GM10248 (cell line): ENCODE measurements at regions not wholly inside any gene's neighbourhood (a gene's known extent, or its start where the extent isn't known, plus 50 kb on each side); places are given as distances from the start of the nearest gene placed in this dataset.

Experiments used
- CTCF ChIA-PET: fragments of 300-600 bp; sonication (Branson Sonifier 250); formaldehyde crosslinking; extraction: SDS; loops from one replicate; lab custom pipeline; 2021; ENCODE audit warnings: antibody characterized with exemption; lab: Yijun Ruan, JAX
- POLR2A ChIA-PET: fragments of 350-650 bp; sonication (Branson Sonifier 250); formaldehyde crosslinking; extraction: SDS; loops from one replicate; lab custom pipeline; 2020; ENCODE audit warnings: antibody characterized with exemption; lab: Yijun Ruan, JAX
- DNase-seq: peaks from one replicate; pipeline ENCODE4 v3.0.0; 2012; ENCODE audit errors: extremely low spot score
- CTCF ChIP-seq: IDR thresholded peaks from 2 replicates; pipeline ENCODE4 v1.5.1; 2012; ENCODE audit warnings: mild to moderate bottlenecking, low read depth; ENCODE audit errors: extremely low read depth, missing control alignments, control extremely low read depth

GRCh38 chr16:64459821-64460220 is 662.0 kb downstream of the CDH11 start:
- no peak for TF ChIP-seq CTCF
- no peak for DNase-seq
- CTCF ChIA-PET, result no interaction called here
- POLR2A ChIA-PET, result no interaction called here

GRCh38 chr16:64459402-64459801 is 662.5 kb downstream of the CDH11 start:
- ChIA-PET POLR2A (no interaction called here), CTCF (no interaction called here)
- DNase-seq, result no peak
- no peak for TF ChIP-seq CTCF

- ChIA-PET CTCF (no interaction called here), POLR2A (no interaction called here)
- no peak for TF ChIP-seq CTCF
- DNase-seq, result no peak
Measured at GRCh38 chr16:64455275-64455674, 666.6 kb downstream of the CDH11 start.

- ChIA-PET POLR2A (no interaction called here), CTCF (no interaction called here)
- DNase-seq, result no peak
- no peak for TF ChIP-seq CTCF
Measured at GRCh38 chr16:64453646-64454045, 668.2 kb downstream of the CDH11 start.

GRCh38 chr16:64452446-64452845 is 669.4 kb downstream of the CDH11 start:
- no peak for DNase-seq
- TF ChIP-seq CTCF, result no peak
- ChIA-PET POLR2A (no interaction called here), CTCF (no interaction called here)

- no peak for DNase-seq
- CTCF ChIA-PET, result interaction anchor here (1.7 kb wide), 1 partner anchor 8 kb away, joined by 5 read pairs; no protein-coding TSS in a partner anchor
- POLR2A ChIA-PET, result no interaction called here
- no peak for TF ChIP-seq CTCF
Measured at GRCh38 chr16:64450177-64450576, 671.7 kb downstream of the CDH11 start.

GRCh38 chr16:64449506-64449905 is 672.4 kb downstream of the CDH11 start:
- POLR2A ChIA-PET, result no interaction called here
- CTCF ChIA-PET, result no interaction called here
- TF ChIP-seq CTCF, result no peak
- DNase-seq, result no peak
